GM18858 (cell line): ENCODE measurements at regions not wholly inside any gene's neighbourhood (a gene's known extent, or its start where the extent isn't known, plus 50 kb on each side); places are given as distances from the start of the nearest gene placed in this dataset.

Experiments
- ATAC-seq: cut with Tn5 transposase; IDR thresholded peaks from one replicate; pipeline ENCODE4 v1.9.1; 2021; ENCODE audit not compliant: unreplicated experiment

DNA sequence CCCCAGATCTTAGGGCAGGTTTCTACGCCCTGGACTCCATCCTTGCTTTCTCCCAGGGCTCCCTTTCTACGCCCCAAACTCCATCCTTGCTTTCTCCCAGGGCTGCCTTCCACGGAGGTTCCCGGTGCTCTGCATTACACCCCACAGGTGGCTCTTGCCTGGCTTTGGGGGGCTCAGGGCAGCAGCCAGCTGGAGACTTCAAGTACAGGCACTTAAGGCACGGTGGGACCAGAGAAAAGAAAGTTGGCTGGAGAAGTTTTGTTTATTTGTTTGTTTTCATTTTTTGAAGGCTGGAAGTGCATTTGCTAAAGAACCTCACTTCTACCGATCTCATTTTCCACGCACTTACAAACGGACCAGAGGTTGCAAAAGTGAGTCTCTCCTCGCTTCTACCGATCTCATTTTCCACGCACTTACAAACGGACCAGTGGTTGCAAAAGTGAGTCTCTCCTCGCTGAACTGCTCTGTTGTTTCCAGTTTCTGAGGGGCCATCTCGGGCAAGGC, 103.8 kb upstream of the MED13L start:
- ATAC-seq, result no peak

DNA sequence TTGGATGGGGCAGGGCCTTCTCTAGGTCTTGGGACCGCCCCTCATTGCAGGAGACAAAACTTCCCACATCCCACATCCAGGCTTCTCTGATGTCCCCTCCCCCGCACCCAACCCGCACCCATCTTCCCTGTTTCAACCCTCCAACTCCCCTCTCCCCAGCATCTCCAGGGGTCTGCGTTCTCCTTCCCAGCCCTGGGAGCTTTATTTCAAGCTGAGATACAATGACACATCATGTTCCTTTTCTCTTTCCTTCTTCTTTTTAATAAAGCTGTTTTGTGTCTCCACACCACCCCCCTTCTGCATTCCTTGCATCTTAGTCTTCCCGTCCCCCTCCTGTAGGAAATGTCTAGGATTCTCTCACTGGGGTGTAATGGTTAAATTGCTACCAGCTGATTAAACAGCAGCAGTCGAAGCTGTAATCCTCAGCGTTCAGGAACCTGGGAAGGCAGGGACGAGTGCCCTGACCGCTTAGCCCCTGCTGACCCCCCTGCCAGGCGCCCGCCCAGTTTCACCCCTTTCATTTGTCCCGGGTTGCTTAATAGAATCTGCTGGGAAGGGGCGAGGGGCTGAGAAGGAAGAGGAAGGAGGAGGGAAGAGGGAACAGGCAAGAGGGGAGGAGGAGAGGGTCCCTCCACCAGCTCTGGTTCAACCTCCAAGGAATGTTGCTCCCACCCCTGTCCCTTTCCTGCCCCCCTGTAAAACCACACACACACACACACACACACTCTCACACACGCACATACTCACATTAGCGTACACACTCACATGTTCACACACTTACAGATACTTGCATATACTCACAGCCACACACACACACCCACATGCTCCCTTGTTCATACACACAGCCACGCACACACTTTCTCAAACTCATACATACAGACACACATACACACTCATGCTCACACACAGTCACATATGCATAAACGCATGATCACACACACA, 104.5 kb upstream of the MED13L start:
- ATAC-seq, result no peak

DNA sequence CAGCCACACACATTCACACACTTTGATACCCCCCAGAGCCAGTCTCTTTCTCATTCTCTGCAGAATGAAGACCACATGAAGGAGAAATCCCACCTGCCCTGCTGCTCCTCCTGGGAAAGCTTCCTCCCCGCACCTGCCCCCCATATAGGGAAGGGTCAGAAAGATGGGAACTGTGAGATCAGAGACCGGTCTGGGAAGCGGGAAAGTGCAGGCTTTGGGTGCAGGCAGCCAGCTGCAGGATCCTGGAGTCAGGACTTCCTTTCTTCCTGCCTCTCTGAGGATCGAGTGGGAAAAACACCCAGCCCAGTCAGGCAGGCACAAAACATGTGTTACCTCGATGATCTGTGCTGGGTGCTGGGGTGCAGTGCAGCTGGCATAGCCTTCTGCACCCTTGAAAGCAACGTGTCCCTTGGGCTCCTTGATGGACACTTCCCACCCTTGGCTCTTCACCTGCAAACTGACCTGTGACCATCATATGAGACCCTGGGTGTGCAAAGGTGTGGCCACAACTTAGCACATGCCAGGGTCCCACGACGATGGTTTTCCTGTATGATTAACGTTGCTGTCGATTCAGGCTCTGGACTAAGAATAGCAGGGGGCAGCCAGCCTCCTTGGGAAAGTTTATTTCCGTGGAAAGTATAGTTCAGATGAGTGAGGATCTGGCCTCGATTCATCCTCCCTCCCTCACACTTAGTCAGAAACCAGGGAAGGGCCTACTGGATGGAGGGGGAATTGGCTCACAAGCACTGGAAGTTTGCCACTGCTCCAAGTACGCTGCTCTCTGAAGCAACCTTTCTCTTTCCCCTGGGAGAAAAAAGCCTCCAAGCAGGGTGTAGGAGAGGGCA, 105.4 kb upstream of the MED13L start:
- no peak for ATAC-seq

DNA sequence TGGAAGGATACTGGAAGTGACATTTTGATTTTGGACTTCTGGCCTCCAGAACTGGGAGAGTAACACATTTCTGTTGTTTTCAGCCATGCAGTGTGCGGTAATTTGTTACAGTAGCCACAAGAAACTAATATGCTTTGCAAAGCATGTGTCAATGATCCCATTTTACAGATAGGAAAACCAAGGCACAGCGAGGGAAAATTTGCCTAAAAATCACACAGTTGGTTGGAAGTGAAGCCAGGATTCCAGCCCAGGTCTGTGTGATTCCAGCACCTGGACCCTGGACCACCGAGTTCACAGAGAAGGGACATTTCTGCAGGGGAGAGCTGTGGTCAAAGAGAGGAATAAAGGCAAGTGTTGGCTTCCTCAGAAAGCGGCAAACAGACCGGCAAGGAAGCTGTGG, 106.7 kb upstream of the MED13L start:
- no peak for ATAC-seq

DNA sequence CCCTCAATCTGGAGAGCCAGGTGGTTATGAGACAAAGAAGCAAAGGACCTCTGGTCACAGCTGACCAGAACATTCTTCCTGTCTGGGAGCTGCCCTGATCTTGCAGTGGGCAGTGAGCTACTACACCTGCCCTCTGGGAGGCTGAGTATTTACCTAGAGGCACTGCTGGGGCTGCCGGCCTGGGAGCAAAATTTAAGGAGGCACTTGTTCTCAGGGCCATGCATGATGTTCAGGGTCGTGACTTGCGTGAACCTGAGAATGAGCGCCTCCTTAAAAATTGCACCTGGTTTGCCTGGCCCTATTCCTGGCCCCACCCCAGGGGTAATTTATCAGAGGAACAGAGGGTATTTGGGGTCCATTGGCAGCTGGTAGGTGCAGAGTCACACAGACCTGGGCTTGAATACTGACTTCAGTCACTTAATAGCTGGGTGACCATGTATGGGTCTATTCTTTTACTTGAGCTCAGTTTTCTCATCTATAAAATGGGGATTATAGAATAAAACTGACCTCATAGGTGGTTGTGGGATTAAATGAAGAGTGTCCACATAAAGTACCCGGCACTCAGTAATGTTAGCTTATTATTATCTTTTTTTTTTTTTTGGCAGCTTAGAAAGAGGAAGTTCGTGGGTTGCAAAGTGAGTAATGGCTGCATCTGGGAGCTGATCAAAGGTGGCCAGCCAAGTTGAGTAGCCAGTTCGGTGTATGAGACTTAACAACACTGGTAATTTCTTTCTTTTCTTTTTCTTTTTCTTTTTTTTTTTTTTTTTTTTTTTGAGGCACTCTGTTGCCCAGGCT, 107.4 kb upstream of the MED13L start:
- no peak for ATAC-seq

DNA sequence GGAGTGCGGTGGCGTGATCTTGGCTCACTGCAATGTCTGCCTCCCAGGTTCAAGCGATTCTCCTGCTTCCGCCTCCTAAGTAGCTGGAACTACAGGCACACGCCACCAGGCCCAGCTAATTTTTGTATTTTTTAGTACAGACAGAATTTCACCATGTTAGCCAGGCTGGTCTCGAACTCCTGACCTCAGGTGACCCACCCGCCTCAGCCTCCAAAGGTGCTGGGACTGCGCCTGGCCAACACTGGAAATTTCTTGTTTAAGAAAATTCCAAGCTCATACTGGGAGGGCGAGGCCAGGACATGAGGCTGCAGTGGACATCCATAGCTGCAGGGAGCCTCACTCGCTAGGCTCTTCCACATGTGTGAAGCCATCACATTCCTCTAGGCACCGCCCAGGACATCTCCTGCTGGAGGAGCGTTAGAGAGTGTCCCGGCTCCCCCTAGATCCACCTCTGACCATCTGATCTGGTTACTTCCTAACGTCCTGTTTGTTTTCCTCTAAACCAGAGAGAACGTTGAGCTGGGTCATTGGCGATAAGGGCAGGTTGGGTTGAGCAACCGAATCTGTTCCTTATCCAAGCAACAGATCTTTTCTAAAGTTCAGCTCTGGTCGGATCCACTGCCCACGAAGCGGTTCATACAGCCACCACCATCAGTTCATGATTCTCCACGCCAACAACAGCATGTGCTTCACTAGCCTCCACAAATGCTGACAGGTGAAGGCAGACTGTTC, 108.2 kb upstream of the MED13L start:
- no peak for ATAC-seq

DNA sequence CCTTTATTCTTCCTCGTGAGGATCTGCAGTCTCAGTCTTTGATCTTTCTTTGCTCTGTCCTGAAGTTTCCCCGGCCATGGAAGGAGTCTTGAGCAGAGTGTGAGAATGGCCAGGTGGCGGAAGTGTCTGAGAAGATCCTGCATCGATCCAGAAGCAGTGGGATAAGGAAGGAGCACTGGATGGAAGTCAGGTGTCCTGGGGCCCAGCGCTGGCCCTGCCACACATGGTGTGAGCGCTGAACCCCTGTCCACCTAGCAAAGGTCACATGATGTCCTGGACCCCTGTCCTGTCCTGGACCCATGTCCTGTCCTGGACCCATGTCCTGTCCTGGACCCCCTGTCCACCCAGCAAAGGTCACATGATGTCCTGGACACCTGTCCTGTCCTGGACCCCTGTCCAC, 111.8 kb upstream of the MED13L start:
- ATAC-seq, result no peak

DNA sequence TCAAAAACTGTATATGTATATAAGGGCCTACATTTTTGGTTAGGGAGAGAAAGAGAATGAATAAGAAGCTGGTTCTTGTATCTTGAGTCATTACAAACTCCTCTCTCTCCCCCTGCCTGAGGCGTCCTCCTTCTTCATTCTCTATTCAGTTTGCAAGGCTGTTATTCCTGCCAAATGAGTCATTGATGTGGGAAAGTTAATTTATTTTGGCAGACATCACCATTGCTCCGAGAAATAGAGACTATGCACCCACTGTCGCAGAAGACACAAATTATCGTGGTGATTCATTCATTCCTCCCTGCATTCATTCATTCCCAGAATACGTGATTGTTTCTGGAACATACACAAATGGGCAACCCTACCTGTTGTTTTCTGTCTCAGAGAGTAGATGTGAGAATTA, 112.5 kb upstream of the MED13L start:
- ATAC-seq, result no peak

DNA sequence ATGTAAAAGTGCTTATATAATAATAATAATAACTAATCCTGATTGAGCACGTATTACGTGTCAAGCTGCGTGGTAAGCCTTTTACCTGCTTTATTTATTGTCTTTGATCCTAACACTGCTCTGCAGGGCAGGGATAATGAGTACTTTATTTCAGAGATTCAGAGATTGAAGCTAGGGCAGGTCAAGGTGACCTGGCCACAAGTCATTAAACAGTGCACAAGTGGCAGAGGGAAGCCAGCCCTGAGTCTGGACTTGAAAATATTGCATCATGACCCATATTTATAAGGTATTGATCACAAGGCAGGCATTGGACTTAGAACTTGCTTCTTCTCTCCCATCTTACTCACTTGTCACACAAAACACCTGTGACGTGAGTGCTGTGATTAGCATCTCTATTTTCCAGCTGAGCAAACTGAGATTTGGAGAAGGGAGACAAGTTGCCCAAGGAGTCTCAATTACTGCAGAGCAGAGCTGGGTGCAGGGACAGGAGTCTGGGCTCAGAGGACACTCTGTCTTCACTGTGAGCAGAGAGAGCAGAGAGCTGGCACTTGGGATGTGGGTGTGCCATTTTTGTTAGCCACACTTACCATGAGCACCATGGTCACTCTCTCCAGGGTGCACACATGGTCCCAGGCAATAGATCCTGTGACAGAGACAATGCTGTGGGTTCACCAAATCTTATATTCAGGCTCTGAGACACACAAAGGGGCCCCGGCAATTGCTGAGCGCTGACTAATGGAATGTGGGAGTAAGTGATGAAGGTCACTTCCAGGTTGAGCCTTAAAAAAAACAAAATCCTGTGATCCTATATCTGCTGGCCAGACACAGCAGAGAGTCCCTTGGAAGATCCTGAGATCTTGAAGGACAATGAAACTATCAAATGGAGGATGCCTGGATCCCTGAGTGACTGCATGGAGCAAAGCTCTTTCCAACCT, 113.2 kb upstream of the MED13L start:
- ATAC-seq, result no peak

DNA sequence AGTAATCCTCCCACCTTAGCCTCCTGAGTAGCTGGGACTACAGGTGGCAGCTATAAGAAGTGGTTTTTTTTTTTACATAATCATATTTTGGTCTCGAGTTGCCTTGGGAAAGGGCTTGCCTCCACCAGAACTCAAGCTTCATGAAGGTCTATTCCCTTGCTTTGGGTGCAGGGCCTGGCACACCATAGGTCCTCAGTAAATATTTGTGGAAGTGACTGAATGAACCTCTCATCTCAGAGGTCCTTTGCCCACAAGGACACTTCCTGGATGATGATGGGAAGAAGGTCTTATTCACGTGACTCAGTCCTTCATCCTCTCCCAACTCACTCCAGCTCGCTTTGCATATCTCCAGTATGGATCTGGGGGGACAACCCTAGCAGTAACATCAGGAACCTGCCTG, 114.0 kb upstream of the MED13L start:
- no peak for ATAC-seq

DNA sequence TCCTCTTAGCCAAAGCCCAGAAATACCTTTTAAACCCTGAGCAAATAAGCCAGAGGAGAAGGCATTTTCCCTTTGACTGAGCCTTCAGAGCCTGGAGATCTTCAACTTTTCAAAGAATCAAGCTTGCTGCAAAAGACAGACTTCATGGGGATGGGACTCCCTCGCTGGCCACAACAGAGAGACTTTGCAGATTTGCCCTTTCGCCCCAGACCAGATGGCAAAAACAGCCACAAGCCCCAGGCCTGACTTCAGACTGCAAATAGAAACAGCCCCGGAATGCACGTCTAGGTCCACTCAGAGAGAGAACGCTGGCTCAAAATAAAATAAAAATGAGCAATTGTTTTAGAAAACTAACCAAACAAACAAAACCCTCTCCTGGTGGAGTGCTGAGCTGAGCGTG, 114.6 kb upstream of the MED13L start:
- no peak for ATAC-seq

DNA sequence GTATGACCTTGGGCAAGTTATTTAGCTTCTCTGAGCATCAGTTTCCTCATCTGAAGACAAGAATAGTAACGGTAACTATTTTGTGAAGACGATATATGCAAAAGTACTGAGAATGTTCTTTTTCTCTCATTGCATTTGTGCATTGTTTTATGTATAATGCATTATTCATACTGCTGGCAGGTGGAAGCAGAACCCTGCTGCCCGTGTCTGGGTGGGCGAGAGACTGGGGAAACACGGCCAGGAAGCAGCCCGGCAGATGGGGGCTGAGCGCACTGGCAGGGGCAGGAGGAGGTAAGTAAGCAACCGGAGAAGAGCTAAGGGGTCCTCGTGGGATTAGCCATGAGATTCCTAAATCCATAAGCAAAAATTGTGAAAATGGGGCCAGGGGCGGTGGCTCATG, 115.8 kb upstream of the MED13L start:
- ATAC-seq, result no peak

DNA sequence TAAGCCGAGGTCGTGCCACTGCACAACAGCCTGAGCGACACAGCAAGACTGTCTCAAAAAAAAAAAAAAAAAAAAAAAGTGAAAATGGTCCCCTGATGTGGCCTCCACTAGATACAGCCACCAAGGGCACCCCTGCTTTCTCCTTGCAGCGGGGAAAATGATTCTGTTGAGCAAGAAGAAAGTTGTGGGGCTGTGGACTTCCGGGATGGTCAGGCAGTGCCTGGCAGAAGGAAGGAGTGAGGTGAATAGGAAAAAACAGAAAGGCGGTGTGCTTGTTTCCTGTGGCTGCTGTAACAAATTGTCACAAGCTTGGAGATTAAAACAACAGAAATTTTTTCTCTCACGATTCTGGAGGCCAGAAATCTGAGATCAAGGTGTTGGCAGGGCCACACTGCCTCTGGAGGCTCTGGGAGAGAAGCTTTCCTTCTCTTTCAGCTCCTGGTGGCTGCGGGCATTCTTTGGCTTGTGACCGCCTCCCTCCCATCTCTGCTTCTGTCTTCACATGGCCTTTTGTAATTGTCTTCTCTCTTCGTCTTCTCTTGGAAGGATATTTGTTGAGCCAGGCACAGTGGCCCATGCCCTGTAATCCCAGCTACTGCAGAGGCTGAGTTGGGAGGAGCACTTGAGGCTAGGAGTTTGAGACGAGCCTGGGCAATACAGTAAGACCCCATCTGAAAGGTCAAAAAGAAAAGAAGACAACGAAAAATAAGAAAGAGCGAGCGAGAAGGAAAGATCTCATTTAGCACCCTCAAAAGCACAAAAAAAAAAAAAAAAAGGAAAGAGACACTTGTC, 116.6 kb upstream of the MED13L start:
- ATAC-seq, result no peak

DNA sequence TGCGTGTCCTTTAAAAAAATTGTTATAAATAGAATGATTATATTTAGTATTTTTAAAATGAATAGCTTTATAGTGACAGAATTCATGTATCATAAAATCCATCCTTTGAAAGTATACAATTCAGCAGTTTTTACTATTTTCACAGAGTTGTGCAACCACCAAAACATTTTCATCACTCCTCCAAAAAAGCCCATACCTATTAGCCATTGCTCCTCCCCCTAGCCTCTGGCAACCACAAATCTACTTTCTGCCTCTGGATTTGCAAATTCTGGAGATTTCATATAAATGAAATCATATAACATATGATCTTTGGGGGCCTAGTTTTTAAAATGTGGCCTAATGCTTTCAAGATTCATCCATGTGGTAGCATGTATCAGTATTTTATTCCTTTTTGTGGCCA, 117.9 kb upstream of the MED13L start:
- no peak for ATAC-seq

DNA sequence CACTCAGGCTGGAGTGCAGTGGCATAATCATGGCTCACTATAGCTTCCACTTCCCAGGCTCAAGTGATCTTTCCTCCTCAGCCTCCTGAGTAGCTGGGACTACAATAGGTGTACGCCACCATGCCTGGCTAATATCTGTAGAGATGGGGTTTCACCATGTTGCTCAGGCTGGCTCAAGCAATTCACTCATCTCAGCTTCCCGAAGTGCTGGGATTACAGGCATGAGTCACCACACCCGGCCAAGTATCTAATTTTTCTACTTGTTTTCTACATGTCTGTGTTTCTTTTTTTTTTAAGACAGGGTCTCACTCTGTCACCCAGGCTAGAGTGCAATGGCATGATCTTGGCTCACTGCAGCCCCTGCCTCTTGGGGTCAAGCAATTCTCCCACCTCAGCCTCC, 119.7 kb upstream of the MED13L start:
- no peak for ATAC-seq

DNA sequence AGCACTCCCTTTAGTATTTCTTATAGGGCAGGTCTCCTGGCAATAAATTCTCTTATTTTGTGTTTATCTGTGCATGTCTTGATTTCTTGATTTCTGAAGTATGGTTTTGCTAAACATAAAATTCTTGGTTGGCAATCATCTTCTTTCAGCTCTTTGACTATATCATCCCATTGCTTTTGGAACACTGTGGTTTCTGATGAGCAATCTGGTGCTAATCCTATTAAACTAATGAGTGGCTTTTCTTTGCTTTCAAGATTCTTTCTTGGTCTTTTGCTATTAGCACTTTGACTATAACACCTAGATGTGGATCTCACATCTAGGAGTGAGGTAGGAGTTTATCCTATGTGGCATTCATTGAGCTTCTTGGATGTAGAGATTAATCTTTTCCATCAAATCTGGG, 120.7 kb upstream of the MED13L start:
- no peak for ATAC-seq

DNA sequence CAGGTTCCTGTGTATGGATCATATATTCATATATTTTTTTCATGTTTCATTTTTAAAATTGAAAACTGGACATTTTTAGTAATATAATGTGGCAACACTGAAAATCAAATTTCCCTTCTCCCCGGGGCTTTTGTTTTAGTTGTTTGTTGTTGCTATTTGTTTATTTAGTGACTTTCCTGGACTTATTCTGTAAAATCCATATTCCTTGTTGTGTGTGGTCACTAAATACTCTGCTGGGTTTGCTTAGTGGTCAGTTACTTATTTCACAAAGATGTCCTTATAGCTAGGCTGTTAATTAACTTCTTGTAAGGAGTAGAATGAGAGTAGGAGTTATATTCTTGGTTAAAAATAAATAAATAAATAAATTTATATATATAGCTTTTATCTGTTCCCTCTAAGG, 121.6 kb upstream of the MED13L start:
- ATAC-seq, result no peak

DNA sequence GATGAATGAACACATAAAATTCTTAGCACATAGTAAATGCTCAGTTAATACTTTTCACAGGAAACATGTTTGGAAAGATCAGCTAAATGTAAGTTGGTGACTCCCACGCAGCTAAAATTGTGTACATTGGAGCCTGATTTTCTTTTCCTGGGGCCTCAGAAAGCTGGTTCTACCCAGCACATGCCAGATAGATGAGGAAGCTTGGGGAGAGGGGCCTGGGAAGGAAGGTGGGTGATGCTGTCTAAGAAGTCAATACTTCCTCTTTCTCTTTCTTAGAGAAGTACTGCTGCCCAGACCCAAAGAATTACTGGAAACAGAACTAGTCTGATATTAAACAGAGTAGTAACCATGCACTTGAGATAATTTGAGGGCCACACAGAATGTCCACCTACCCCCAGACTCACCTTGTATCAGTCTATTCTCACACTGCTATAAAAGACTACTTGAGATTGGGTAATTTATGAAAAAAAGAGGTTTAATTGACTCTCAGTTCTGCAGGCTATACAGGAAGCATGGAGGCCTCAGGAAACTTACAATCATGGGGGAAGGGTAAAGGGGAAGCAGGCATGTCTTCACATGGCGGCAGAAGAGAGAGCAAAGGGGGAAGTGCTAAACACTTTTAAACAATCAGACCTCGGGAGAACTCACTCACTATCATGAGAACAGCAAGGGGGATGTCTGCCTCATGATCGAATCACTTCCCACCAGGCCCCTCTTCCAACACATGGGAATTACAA, 123.3 kb upstream of the MED13L start:
- ATAC-seq, result no peak
